Uterus (tissue), 2 donors: ENCODE measurements at regions not wholly inside any gene's neighbourhood (a gene's known extent, or its start where the extent isn't known, plus 50 kb on each side); places are given as distances from the start of the nearest gene placed in this dataset.

Experiments used
- CTCF ChIP-seq, 4 experiments: fragments of 200-600 bp in 2 of 4; fragments of 450-650 bp in 2 of 4; sonication (generic) in 2 of 4; IDR thresholded peaks; one replicate each; pipeline ENCODE4 v1.5.1; 2016 to 2019; ENCODE audit warnings: antibody characterized with exemption in 4 of 4, mild to moderate bottlenecking in 2 of 4, moderate library complexity in 1 of 4
- POLR2A ChIP-seq, 2 donors: fragments of 450-650 bp; IDR thresholded peaks; one replicate each; pipeline ENCODE4 v1.6.1; 2016; ENCODE audit warnings: antibody characterized with exemption in 2 of 2, mild to moderate bottlenecking in 1 of 2, moderate library complexity in 1 of 2

GRCh38 chr5:13278811-13279210 lies 665.7 kb downstream of the DNAH5 start:
- no peak for TF ChIP-seq CTCF (IDR thresholded peaks at IDR 0.05)
- no peak for TF ChIP-seq POLR2A (IDR thresholded peaks at IDR 0.05)
